PC-3 (cell line): ENCODE measurements at regions not wholly inside any gene's neighbourhood (a gene's known extent, or its start where the extent isn't known, plus 50 kb on each side); places are given as distances from the start of the nearest gene placed in this dataset.

Experiments
- ATAC-seq: fragments of 200-7000 bp; cut with Tn5 transposase; 2 replicates; pipeline ENCODE4 v1.9.1; 2020; ENCODE audit warnings: mild to moderate bottlenecking, moderate library complexity
- BruUV-seq: library from RNA; stranded (reverse); fragments of 400-500 nt; replicated peaks from 2 replicates; lab custom pipeline; 2021; lab: Mats Ljungman, UMichigan
- CTCF ChIA-PET: fragments of 300-600 bp; sonication (Branson Sonifier 250); formaldehyde crosslinking; loops from one replicate; lab custom pipeline; 2022; ENCODE audit warnings: antibody characterized with exemption; lab: Charles Lee
- POLR2A ChIA-PET: fragments of 300-600 bp; sonication (Branson Sonifier 250); formaldehyde crosslinking; loops from one replicate; lab custom pipeline; 2022; ENCODE audit warnings: antibody characterized with exemption; ENCODE audit not compliant: unreplicated experiment; lab: Charles Lee
- DNase-seq: peaks from one replicate; pipeline ENCODE4 v3.0.0-alpha.2; 2015
- H2AFZ ChIP-seq: fragments of 300-600 bp; sonication (generic); 2 replicates; pipeline ENCODE4 v1.6.0; 2016; ENCODE audit warnings: antibody characterized with exemption, low read length
- H3F3A ChIP-seq: fragments of 300-600 bp; sonication (generic); one replicate; pipeline ENCODE4 v1.6.0; 2017; ENCODE audit warnings: antibody characterized with exemption, low read length, control low read depth, mild to moderate bottlenecking; ENCODE audit not compliant: unreplicated experiment
- H3K27ac ChIP-seq: fragments of 300-600 bp; sonication (generic); 2 replicates; pipeline ENCODE4 v1.5.1; 2016; ENCODE audit warnings: mild to moderate bottlenecking, low read length
- H3K27me3 ChIP-seq: fragments of 300-600 bp; sonication (generic); 2 replicates; pipeline ENCODE4 v1.6.1; 2016; ENCODE audit warnings: low read length, mixed read lengths
- H3K36me3 ChIP-seq: fragments of 300-600 bp; sonication (generic); 2 replicates; pipeline ENCODE4 v1.6.1; 2016; ENCODE audit warnings: low read depth, mixed run types, low read length, mixed read lengths
- H3K4me1 ChIP-seq: fragments of 300-600 bp; sonication (generic); 2 replicates; pipeline ENCODE4 v1.5.1; 2016; ENCODE audit warnings: low read length; ENCODE audit not compliant: insufficient read depth
- H3K4me2 ChIP-seq: fragments of 300-600 bp; sonication (generic); 2 replicates; pipeline ENCODE4 v1.6.0; 2016; ENCODE audit warnings: low read length
- H3K4me3 ChIP-seq: fragments of 300-600 bp; sonication (generic); 2 replicates; pipeline ENCODE4 v1.5.1; 2016; ENCODE audit warnings: mild to moderate bottlenecking, low read length, mixed read lengths
- H3K79me2 ChIP-seq: fragments of 300-600 bp; sonication (generic); 2 replicates; pipeline ENCODE4 v1.6.1; 2017; ENCODE audit warnings: low read length, mixed read lengths
- H3K9ac ChIP-seq: fragments of 300-600 bp; sonication (generic); 2 replicates; pipeline ENCODE4 v1.6.0; 2016; ENCODE audit warnings: mild to moderate bottlenecking, low read length
- H3K9me2 ChIP-seq: fragments of 300-600 bp; sonication (generic); replicated peaks from 2 replicates; pipeline ENCODE4 v1.6.1; 2016; ENCODE audit warnings: mixed run types, low read length, mixed read lengths
- H3K9me3 ChIP-seq: fragments of 300-600 bp; sonication (generic); 2 replicates; pipeline ENCODE4 v1.6.1; 2016; ENCODE audit warnings: low read length, mixed read lengths
- H4K20me1 ChIP-seq: fragments of 300-600 bp; sonication (generic); 2 replicates; pipeline ENCODE4 v1.6.1; 2016; ENCODE audit warnings: low read length, mixed read lengths
- CTCF ChIP-seq: fragments of 300-600 bp; sonication (generic); conservative IDR thresholded peaks from 2 replicates; pipeline ENCODE4 v1.5.1; 2017; ENCODE audit warnings: antibody characterized with exemption, low read depth, mild to moderate bottlenecking, low read length
- EZH2 ChIP-seq: fragments of 300-600 bp; sonication (generic); IDR thresholded peaks from one replicate; pipeline ENCODE4 v1.6.1; 2017; ENCODE audit warnings: antibody characterized with exemption, mild to moderate bottlenecking, low read length; ENCODE audit not compliant: unreplicated experiment
- EZH2phosphoT487 ChIP-seq: fragments of 300-600 bp; sonication (generic); IDR thresholded peaks from 2 replicates; pipeline ENCODE4 v1.6.1; 2018; ENCODE audit warnings: mild to moderate bottlenecking, antibody characterized with exemption, low read length, borderline replicate concordance
- intact Hi-C: fragments of 100-400 bp; cut with micrococcal nuclease; formaldehyde crosslinking; loops from 2 replicates; pipeline ENCODE4 v1.9.0; 2023

GRCh38 chr15:99496302-99496629 lies 69.5 kb upstream of the MEF2A start:
- H3K27me3 ChIP-seq, result no peaks in the 10 kb centered on the region
- no peaks in the 10 kb centered on the region for H3F3A ChIP-seq
- no peaks in the 10 kb centered on the region for H3K9me3 ChIP-seq
- no TSS peak for BruUV-seq
- no peak for TF ChIP-seq EZH2
- no peak for TF ChIP-seq EZH2phosphoT487
- TF ChIP-seq CTCF, result no peak
- no peaks in the 10 kb centered on the region for H3K36me3 ChIP-seq
- H3K9me2 ChIP-seq, result no peaks in the 10 kb centered on the region
- H3K27ac ChIP-seq, result no peak overlapping the region
- POLR2A ChIA-PET, result no interaction called here
- H3K4me1 ChIP-seq, result no peaks in the 10 kb centered on the region
- H3K4me3 ChIP-seq, result no peak overlapping the region
- no peaks in the 10 kb centered on the region for H4K20me1 ChIP-seq
- CTCF ChIA-PET, result no interaction called here
- no peak for ATAC-seq
- no peak overlapping the region for H2AFZ ChIP-seq
- intact Hi-C loops, result no loop called here
- H3K79me2 ChIP-seq, result no peaks in the 10 kb centered on the region
- no peak overlapping the region for H3K9ac ChIP-seq
- no peak for DNase-seq
- no peak overlapping the region for H3K4me2 ChIP-seq

GRCh38 chr15:99502182-99502581 lies 63.6 kb upstream of the MEF2A start:
- ATAC-seq (no peak), DNase-seq (no peak)
- ChIA-PET POLR2A (no interaction called here), CTCF (no interaction called here)
- Histone ChIP-seq H4K20me1 (no peaks in the 10 kb centered on the region), H3K4me3 (no peak overlapping the region), H2AFZ (no peak overlapping the region), H3K4me2 (no peak overlapping the region), H3K9me3 (no peaks in the 10 kb centered on the region), H3K9ac (no peak overlapping the region), H3K27me3 (no peaks in the 10 kb centered on the region), H3K9me2 (no peaks in the 10 kb centered on the region), H3F3A (no peaks in the 10 kb centered on the region), H3K36me3 (no peaks in the 10 kb centered on the region), H3K79me2 (no peaks in the 10 kb centered on the region), H3K27ac (no peak overlapping the region), H3K4me1 (peaks cover 13% of the 10 kb centered on the region)
- TF ChIP-seq CTCF (no peak), EZH2 (no peak), EZH2phosphoT487 (no peak)
- intact Hi-C loops, result no loop called here
- BruUV-seq, result no TSS peak

- no peak for DNase-seq
- ChIA-PET CTCF (no interaction called here), POLR2A (no interaction called here)
- Histone ChIP-seq H3K4me1 (peaks cover 17% of the 10 kb centered on the region), H3K27me3 (no peaks in the 10 kb centered on the region), H3K27ac (no peak overlapping the region), H2AFZ (no peak overlapping the region), H3K9me2 (no peaks in the 10 kb centered on the region), H3K4me2 (no peak overlapping the region), H3F3A (no peaks in the 10 kb centered on the region), H3K9ac (no peak overlapping the region), H3K4me3 (no peak overlapping the region), H3K36me3 (no peaks in the 10 kb centered on the region), H3K79me2 (no peaks in the 10 kb centered on the region), H3K9me3 (no peaks in the 10 kb centered on the region), H4K20me1 (no peaks in the 10 kb centered on the region)
- ATAC-seq, result no peak
- TF ChIP-seq CTCF (no peak), EZH2phosphoT487 (no peak), EZH2 (no peak)
- intact Hi-C loops, result no loop called here
- no TSS peak for BruUV-seq
Observed at GRCh38 chr15:99502661-99503060, 63.1 kb upstream of the MEF2A start.
